ENCODE measurements at regions not wholly inside any gene's neighbourhood (a gene's known extent, or its start where the extent isn't known, plus 50 kb on each side); places are given as distances from the start of the nearest gene placed in this dataset.

DNA sequence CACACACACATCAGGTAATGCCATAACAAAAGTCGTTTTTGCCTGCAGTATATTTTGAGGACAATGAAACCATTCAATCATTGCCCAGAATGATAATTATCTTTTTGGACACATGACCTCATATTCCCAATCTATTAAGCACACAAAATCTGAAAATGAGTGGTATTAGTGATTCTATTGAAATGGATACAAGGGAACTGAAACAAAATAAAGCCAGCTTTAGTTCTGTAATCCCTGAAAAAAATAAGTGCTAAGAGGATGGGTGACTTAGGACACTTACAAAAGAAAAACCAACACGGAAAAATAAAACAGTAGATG, 128.3 kb upstream of the MAF start:
- no peak for TF ChIP-seq GATA3 (IDR thresholded peaks at IDR 0.05; ENCODE audit: low read depth, low read length)
- TF ChIP-seq GATA2 (IDR thresholded peaks at IDR 0.05; ENCODE audit: low read depth, low read length), result no peak
